ENCODE measurements at regions not wholly inside any gene's neighbourhood (a gene's known extent, or its start where the extent isn't known, plus 50 kb on each side); places are given as distances from the start of the nearest gene placed in this dataset.

- TF ChIP-seq POLR2A (IDR thresholded peaks at IDR 0.05; ENCODE audit: low read length) (no peak), GATA1 (IDR thresholded peaks at IDR 0.05; ENCODE audit: low read depth, low read length) (no peak)
Observed at GRCh38 chr1:62917805-62918204, 133.9 kb downstream of the ATG4C start.

Measured in erythroblast (primary cell).